NCI-H1105 treated with DMSO at 0.1 percent for 48 hours (cell line): ENCODE measurements at regions not wholly inside any gene's neighbourhood (a gene's known extent, or its start where the extent isn't known, plus 50 kb on each side); places are given as distances from the start of the nearest gene placed in this dataset.

Experiments used
- DNase-seq: peaks from one replicate; lab custom pipeline; 2025; lab: John Stamatoyannopoulos, UW

- DNase-seq, result no peak
Observed at GRCh38 chrX:11952176-11952720, 186.0 kb upstream of the FRMPD4 start.

GRCh38 chrX:11953615-11954014, 184.7 kb upstream of the FRMPD4 start:
- no peak for DNase-seq

GRCh38 chrX:11954176-11954575, 184.1 kb upstream of the FRMPD4 start:
- DNase-seq, result no peak

GRCh38 chrX:11960031-11960430, 178.2 kb upstream of the FRMPD4 start:
- DNase-seq, result no peak

GRCh38 chrX:11965436-11965835, 172.8 kb upstream of the FRMPD4 start:
- DNase-seq, result no peak

GRCh38 chrX:11967986-11968869, 170.0 kb upstream of the FRMPD4 start:
- no peak for DNase-seq

- no peak for DNase-seq
Observed at GRCh38 chrX:11968991-11969390, 169.3 kb upstream of the FRMPD4 start.

GRCh38 chrX:11970578-11971359, 167.5 kb upstream of the FRMPD4 start:
- DNase-seq, result no peak

GRCh38 chrX:11976663-11977062, 161.6 kb upstream of the FRMPD4 start:
- no peak for DNase-seq

GRCh38 chrX:11992271-11992670, 146.0 kb upstream of the FRMPD4 start:
- no peak for DNase-seq

- DNase-seq, result no peak
Observed at GRCh38 chrX:11995146-11995545, 143.1 kb upstream of the FRMPD4 start.

GRCh38 chrX:11996810-11997209, 141.5 kb upstream of the FRMPD4 start:
- DNase-seq, result no peak

- no peak for DNase-seq
Observed at GRCh38 chrX:11998944-11999343, 139.3 kb upstream of the FRMPD4 start.

GRCh38 chrX:12002876-12003275, 135.4 kb upstream of the FRMPD4 start:
- DNase-seq, result no peak

- DNase-seq, result no peak
Observed at GRCh38 chrX:12007881-12008280, 130.4 kb upstream of the FRMPD4 start.

GRCh38 chrX:12010436-12010835, 127.8 kb upstream of the FRMPD4 start:
- DNase-seq, result no peak

GRCh38 chrX:12011075-12011474, 127.2 kb upstream of the FRMPD4 start:
- DNase-seq, result no peak

GRCh38 chrX:12013211-12013618, 125.1 kb upstream of the FRMPD4 start:
- DNase-seq, result no peak

- DNase-seq, result no peak
Observed at GRCh38 chrX:12021698-12022097, 116.6 kb upstream of the FRMPD4 start.

GRCh38 chrX:12026481-12026880, 111.8 kb upstream of the FRMPD4 start:
- DNase-seq, result no peak

- no peak for DNase-seq
Observed at GRCh38 chrX:12032082-12032481, 106.2 kb upstream of the FRMPD4 start.

GRCh38 chrX:12034741-12035140, 103.5 kb upstream of the FRMPD4 start:
- DNase-seq, result no peak

GRCh38 chrX:12042615-12043014, 95.7 kb upstream of the FRMPD4 start:
- no peak for DNase-seq
